ENCODE measurements at regions not wholly inside any gene's neighbourhood (a gene's known extent, or its start where the extent isn't known, plus 50 kb on each side); places are given as distances from the start of the nearest gene placed in this dataset.

- TF ChIP-seq CTCF (conservative IDR thresholded peaks at IDR 0.05; ENCODE audit: low read length) (no peak), EZH2phosphoT487 (IDR thresholded peaks at IDR 0.05; ENCODE audit: borderline replicate concordance) (no peak)
Measured at GRCh38 chr4:128461291-128462102, 173.9 kb upstream of the PGRMC2 start.
